NCI-H1436 treated with DMSO at 0.1 percent for 48 hours (cell line): ENCODE measurements at regions not wholly inside any gene's neighbourhood (a gene's known extent, or its start where the extent isn't known, plus 50 kb on each side); places are given as distances from the start of the nearest gene placed in this dataset.

ENCODE experiments used
- DNase-seq: peaks from one replicate; lab custom pipeline; 2025; lab: John Stamatoyannopoulos, UW

GRCh38 chr1:13878021-13878420 is 178.0 kb downstream of the PRDM2 start:
- no peak for DNase-seq

GRCh38 chr1:13878451-13878850 is 178.5 kb downstream of the PRDM2 start:
- no peak for DNase-seq

GRCh38 chr1:13881385-13882088 is 181.5 kb downstream of the PRDM2 start:
- no peak for DNase-seq

GRCh38 chr1:13888351-13888986 is 188.5 kb downstream of the PRDM2 start:
- no peak for DNase-seq

- no peak for DNase-seq
Measured at GRCh38 chr1:13889495-13889894, 189.5 kb downstream of the PRDM2 start.

GRCh38 chr1:13890766-13891165 is 190.8 kb downstream of the PRDM2 start:
- DNase-seq, result no peak

- no peak for DNase-seq
Measured at GRCh38 chr1:13892198-13892597, 192.2 kb downstream of the PRDM2 start.

- no peak for DNase-seq
Measured at GRCh38 chr1:13892671-13893325, 192.8 kb downstream of the PRDM2 start.

- no peak for DNase-seq
Measured at GRCh38 chr1:13893409-13893821, 193.4 kb downstream of the PRDM2 start.

- no peak for DNase-seq
Measured at GRCh38 chr1:13896932-13897331, 196.9 kb downstream of the PRDM2 start.

- DNase-seq, result no peak
Measured at GRCh38 chr1:13898406-13898805, 198.4 kb downstream of the PRDM2 start.

- DNase-seq, result no peak
Measured at GRCh38 chr1:13899856-13900255, 199.9 kb downstream of the PRDM2 start.

GRCh38 chr1:13900583-13900982 is 200.6 kb downstream of the PRDM2 start:
- no peak for DNase-seq

- DNase-seq, result no peak
Measured at GRCh38 chr1:13901039-13901438, 201.1 kb downstream of the PRDM2 start.

GRCh38 chr1:13901597-13901996 is 201.6 kb downstream of the PRDM2 start:
- no peak for DNase-seq

GRCh38 chr1:13908128-13908527 is 208.1 kb downstream of the PRDM2 start:
- DNase-seq, result no peak

GRCh38 chr1:13911697-13912619 is 212.0 kb downstream of the PRDM2 start:
- DNase-seq, result no peak

- DNase-seq, result no peak
Measured at GRCh38 chr1:13913396-13913795, 213.4 kb downstream of the PRDM2 start.

GRCh38 chr1:13916530-13916929 is 216.5 kb downstream of the PRDM2 start:
- DNase-seq, result no peak

- no peak for DNase-seq
Measured at GRCh38 chr1:13917607-13918006, 217.6 kb downstream of the PRDM2 start.

GRCh38 chr1:13918862-13919261 is 218.9 kb downstream of the PRDM2 start:
- DNase-seq, result no peak

GRCh38 chr1:13921190-13921589 is 221.2 kb downstream of the PRDM2 start:
- DNase-seq, result no peak
